Mesothelial cell of epicardium (in vitro differentiated cells): ENCODE measurements at regions not wholly inside any gene's neighbourhood (a gene's known extent, or its start where the extent isn't known, plus 50 kb on each side); places are given as distances from the start of the nearest gene placed in this dataset.

ENCODE experiments used
- DNase-seq, 2 experiments: peaks; one replicate each; pipeline ENCODE4 v3.0.0; 2021; ENCODE audit warnings: low spot score in 2 of 2; ENCODE audit not compliant: unreplicated experiment in 2 of 2
- H3K27ac Mint-ChIP-seq: 2 replicates; pipeline ENCODE4 v1.8.0; 2021; ENCODE audit warnings: mixed read lengths
- H3K27me3 Mint-ChIP-seq: 2 replicates; pipeline ENCODE4 v1.8.0; 2021; ENCODE audit warnings: low read depth, mixed read lengths
- H3K36me3 Mint-ChIP-seq: 2 replicates; pipeline ENCODE4 v1.8.0; 2021; ENCODE audit warnings: mixed read lengths
- H3K4me1 Mint-ChIP-seq: 2 replicates; pipeline ENCODE4 v1.8.0; 2021; ENCODE audit warnings: mixed read lengths
- H3K4me3 Mint-ChIP-seq: 2 replicates; pipeline ENCODE4 v1.8.0; 2021; ENCODE audit warnings: mild to moderate bottlenecking, moderate library complexity, mixed read lengths
- H3K9me3 Mint-ChIP-seq: 2 replicates; pipeline ENCODE4 v1.8.0; 2021; ENCODE audit warnings: mixed read lengths
- TF ChIP-seq, protein P1 (sequence below): fragments of 200-600 bp; sonication (generic); IDR thresholded peaks from one replicate; pipeline ENCODE4 v1.5.0; 2021; ENCODE audit warnings: antibody characterized with exemption; ENCODE audit not compliant: unreplicated experiment

DNA sequence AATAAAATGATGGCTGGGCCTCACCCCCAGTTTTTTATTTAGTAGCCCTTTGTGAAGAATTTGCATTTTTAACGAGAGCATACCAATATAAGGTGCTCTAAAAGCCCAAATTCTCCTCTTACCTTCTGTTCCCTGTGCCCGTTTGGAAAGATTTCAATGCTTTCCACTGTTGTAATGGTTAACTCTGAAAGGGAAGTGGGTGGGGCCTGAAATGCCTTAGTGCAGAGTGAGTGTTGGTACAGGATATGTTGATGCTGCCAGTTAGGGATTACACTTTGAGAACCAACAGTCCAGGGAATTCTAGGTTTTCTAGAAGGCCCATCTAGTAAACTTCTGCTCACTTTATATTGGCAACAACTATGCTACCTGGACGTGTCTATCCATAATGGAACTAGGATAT lies 562.7 kb upstream of the NRSN1 start:
- peaks cover 16% of the 10 kb centered on the region for H3K36me3 Mint-ChIP-seq
- peaks cover 18% of the 10 kb centered on the region for H3K9me3 Mint-ChIP-seq
- TF ChIP-seq, protein P1, sequence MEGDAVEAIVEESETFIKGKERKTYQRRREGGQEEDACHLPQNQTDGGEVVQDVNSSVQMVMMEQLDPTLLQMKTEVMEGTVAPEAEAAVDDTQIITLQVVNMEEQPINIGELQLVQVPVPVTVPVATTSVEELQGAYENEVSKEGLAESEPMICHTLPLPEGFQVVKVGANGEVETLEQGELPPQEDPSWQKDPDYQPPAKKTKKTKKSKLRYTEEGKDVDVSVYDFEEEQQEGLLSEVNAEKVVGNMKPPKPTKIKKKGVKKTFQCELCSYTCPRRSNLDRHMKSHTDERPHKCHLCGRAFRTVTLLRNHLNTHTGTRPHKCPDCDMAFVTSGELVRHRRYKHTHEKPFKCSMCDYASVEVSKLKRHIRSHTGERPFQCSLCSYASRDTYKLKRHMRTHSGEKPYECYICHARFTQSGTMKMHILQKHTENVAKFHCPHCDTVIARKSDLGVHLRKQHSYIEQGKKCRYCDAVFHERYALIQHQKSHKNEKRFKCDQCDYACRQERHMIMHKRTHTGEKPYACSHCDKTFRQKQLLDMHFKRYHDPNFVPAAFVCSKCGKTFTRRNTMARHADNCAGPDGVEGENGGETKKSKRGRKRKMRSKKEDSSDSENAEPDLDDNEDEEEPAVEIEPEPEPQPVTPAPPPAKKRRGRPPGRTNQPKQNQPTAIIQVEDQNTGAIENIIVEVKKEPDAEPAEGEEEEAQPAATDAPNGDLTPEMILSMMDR: no peak
- no peak overlapping the region for H3K4me3 Mint-ChIP-seq
- no peaks in the 10 kb centered on the region for H3K27me3 Mint-ChIP-seq
- H3K27ac Mint-ChIP-seq: no peak overlapping the region
- H3K4me1 Mint-ChIP-seq: peaks cover 25% of the 10 kb centered on the region
- no peak for DNase-seq

- no peak overlapping the region for H3K4me3 Mint-ChIP-seq
- DNase-seq: no peak
- peaks cover 22% of the 10 kb centered on the region for H3K36me3 Mint-ChIP-seq
- no peak overlapping the region for H3K27ac Mint-ChIP-seq
- TF ChIP-seq, protein P1: no peak
- H3K9me3 Mint-ChIP-seq: peaks cover 23% of the 10 kb centered on the region
- H3K4me1 Mint-ChIP-seq: peaks cover 18% of the 10 kb centered on the region
- H3K27me3 Mint-ChIP-seq: no peaks in the 10 kb centered on the region
Observed at GRCh38 chr6:23566418-23566817, 559.6 kb upstream of the NRSN1 start.

DNA sequence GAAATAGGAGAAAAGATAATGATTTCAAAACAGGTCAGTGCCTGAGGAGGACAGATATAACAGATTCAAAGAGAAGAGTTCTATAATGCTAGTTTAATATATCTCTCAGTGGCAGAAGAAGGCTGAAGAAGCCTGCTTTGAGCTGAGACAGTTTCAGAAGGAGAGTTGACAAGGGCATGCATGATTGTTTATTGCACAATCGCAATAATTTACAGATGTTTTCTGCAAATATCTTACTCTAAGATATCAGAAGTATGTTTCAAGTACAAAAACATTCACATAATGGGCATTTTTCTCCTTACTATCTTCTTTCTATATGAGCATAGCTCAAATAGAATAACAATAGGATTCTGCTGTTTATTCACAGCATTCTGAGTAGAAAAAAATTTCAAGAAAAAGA lies 557.7 kb upstream of the NRSN1 start:
- TF ChIP-seq, protein P1: no peak
- Mint-ChIP-seq H3K4me1 (peaks cover 18% of the 10 kb centered on the region), H3K4me3 (no peak overlapping the region), H3K27ac (peak overlapping the region; percentile 52), H3K36me3 (peaks cover 14% of the 10 kb centered on the region), H3K27me3 (no peaks in the 10 kb centered on the region), H3K9me3 (peaks cover 18% of the 10 kb centered on the region)
- no peak for DNase-seq

DNA sequence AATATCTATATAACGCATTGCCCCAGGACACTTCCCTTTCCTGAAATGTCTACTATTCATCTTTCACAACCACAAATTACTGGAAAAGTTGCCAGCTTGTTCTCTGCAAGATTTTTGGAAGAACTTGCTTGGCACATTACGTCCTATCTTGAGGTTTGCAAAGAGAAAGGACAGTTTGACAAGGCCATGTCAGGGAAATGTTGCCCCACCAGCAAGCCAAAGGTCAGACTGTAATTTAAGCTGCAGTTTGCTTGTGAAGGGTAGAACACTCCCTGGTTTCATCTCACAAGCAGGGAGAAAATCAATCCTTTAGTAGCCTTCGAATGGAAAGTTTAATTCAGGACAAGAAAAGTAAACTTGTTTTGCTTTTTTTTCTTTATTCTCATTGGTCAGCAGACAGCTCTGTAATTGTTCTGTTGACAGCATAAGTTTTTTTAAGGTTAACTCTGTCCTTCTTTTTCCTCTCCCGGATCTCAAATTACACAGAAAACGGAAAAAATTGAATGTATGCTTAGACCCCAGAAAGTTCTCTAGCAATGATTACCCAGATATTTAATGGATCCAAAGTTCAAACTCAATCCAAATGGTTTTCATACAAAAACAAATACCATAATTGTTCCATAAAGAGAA lies 541.8 kb upstream of the NRSN1 start:
- Mint-ChIP-seq H3K27me3 (no peaks in the 10 kb centered on the region), H3K9me3 (peaks cover 3% of the 10 kb centered on the region), H3K4me3 (no peak overlapping the region), H3K4me1 (peaks cover 17% of the 10 kb centered on the region), H3K27ac (peak overlapping the region; percentile 13), H3K36me3 (peaks cover 2% of the 10 kb centered on the region)
- no peak for DNase-seq
- TF ChIP-seq, protein P1: no peak

GRCh38 chr6:23587582-23587981 lies 538.4 kb upstream of the NRSN1 start:
- peaks cover 2% of the 10 kb centered on the region for H3K36me3 Mint-ChIP-seq
- no peak overlapping the region for H3K27ac Mint-ChIP-seq
- H3K9me3 Mint-ChIP-seq: peaks cover 3% of the 10 kb centered on the region
- H3K4me1 Mint-ChIP-seq: peaks cover 19% of the 10 kb centered on the region
- no peak for DNase-seq
- H3K4me3 Mint-ChIP-seq: no peak overlapping the region
- TF ChIP-seq, protein P1: no peak
- H3K27me3 Mint-ChIP-seq: no peaks in the 10 kb centered on the region

GRCh38 chr6:23589811-23590210 lies 536.2 kb upstream of the NRSN1 start:
- DNase-seq: no peak
- Mint-ChIP-seq H3K27me3 (no peaks in the 10 kb centered on the region), H3K9me3 (peaks cover 10% of the 10 kb centered on the region), H3K27ac (no peak overlapping the region), H3K4me3 (no peak overlapping the region), H3K36me3 (peaks cover 8% of the 10 kb centered on the region), H3K4me1 (peaks cover 8% of the 10 kb centered on the region)
- TF ChIP-seq, protein P1: no peak
